ACHN (cell line): ENCODE measurements at regions not wholly inside any gene's neighbourhood (a gene's known extent, or its start where the extent isn't known, plus 50 kb on each side); places are given as distances from the start of the nearest gene placed in this dataset.
"Not testable (repeated sequence)": the region's sequence is repeated elsewhere in the genome, so short reads cannot be mapped to it uniquely, and the experiment has no call there.

Source experiments
- DNase-seq: peaks from one replicate; pipeline ENCODE4 v3.0.0-alpha.2; 2015
- in situ Hi-C: cut with HindIII; loops from 2 replicates; pipeline ENCODE4 v1.10.0; 2017; ENCODE audit warnings: low sequenced_read_pairs, low pct_ligation_motif_present, low pct_unique_long_range_greater_than_20kb

DNA sequence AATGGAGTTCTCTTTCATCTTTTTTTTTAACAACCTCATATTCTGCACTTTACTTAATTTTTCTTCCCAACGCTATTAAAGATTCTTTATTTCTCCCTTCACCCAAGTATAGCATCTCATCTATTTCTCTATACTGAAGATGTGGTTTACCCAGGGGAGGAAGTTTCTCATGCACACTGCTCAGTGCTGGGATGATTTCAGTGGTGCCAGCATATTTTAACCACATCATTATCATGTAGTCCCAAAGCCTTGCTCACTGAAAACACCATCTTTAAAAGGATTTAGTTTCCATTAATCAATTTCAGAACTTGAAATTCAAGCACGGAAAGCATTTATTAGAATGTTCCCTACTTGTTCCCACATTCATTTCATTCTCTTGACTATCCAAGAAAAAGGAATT, 725.7 kb downstream of the USP25 start:
- in situ Hi-C loops: no loop called here
- DNase-seq: no peak

DNA sequence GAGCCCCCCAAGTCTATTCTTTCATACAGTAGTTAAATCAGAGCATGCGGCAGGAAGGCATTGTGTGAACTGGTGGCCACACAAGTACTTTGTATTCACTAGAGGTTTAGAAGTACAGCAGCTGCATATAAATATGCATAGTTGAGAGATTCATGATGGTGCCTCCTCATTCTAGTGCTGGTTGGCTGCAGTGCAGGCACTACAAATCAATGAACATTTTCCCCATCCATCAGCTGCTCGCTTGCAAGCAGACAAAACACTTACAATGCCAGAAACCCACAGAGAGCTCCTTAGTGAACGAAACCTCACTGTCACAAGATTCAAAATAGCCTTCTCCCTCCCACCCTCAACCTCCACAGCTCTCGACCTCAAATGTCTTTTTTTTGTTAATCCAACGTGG, 726.2 kb downstream of the USP25 start:
- DNase-seq: no peak
- in situ Hi-C loops: no loop called here

DNA sequence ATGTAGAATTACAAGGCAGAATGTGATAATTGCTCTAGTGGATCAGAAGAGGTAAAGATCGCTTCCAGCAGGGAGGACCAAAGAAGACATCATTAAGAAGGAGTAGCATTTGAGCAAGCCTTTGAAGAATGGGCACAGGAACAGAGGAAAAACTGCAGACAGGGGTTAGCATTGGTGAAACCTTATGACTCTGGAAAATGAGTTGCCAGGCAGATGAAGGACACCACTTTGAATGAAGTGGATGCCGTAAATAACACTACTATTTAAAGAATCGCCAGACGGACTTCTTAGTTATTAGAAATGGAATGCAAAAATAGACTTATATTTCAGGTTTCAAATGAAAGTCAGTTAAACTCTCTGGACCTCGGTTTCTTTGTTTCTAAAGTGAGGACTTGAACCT, 727.7 kb downstream of the USP25 start:
- no peak for DNase-seq
- in situ Hi-C loops: no loop called here

DNA sequence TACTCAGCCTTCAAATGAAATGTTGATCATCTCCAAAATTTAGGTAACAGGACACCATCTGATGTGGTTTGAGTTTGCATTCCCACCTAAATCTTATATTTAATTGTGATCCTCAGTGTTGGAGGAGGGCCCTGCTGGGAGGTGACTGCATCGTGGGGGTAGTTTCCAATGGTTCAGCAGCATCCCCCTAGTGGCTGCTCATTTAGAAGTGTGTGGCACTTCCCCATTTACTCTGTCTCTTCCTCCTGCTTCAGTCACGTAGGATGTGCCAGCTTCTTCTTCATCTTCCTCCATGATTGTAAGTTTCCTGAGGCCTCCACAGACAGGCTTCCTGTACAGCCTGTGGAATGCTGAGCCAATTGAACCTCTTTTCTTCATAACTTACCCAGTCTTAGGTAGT, 731.2 kb downstream of the USP25 start:
- in situ Hi-C loops: no loop called here
- no peak for DNase-seq

DNA sequence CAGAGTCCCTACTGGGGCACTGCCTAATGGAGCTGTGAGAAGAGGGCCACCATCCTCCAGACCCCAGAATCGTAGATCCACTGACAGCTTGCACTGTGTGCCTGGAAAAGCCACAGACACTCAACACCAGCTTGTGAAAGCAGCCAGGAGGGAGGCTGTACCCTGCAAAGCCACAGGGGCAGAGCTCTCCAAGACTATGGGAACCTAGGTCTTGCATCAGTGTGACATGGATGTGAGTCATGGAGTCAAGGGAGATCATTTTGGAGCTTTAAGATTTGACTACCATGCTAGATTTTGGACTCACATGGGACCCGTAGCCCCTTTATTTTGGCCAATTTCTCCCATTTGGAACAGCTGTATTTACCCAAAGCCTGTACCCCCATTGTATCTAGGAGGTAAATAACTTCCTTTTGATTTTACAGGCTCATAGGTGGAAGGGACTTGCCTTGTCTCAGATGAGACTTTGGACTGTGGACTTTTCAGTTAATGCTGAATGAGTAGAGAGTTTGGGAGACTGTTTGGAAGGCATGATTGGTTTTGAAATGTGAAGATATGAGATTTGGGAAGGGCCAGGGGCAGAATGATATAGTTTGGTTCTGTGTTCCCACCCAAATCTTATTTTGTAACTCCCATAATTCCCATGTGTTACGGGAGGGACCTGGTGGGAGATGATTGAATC, 734.6 kb downstream of the USP25 start:
- DNase-seq, in situ Hi-C loops: not testable (repeated sequence)

DNA sequence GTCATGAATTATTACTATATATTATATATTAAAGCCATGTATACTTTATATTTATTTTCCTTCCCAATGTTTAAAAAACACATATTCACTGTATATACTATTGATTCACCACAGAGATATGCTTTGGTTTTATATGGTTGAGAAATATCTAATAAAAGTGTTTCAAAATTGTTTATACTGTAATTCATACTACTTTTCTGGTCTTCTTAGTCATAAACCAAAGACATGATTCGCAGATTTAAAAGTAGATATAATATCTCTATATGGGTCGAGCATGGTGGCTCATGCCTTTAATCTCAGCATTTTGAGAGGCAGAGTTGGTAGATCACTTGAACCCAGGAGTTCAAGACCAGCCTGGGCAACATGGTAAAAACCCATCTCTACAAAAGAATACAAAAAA, 738.4 kb downstream of the USP25 start:
- DNase-seq: no peak
- in situ Hi-C loops: no loop called here

DNA sequence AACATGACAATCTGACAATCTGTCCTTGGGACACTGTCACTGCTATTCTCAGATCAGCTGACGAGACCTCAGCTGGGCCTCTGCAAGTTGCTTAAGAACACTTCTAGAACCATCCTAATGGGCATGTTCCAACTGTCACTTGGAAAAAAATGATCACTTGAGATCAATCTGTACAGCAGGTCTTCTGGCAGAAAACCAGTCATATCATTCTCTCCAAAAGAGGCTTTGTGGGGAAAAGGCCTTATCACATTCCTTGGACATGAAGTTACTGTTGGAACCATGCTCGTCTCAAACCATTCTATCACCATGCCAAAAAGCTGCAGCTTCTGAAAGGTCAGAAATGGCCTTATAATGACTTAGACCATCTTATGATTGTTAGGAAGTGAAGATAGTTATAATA, 744.2 kb downstream of the USP25 start:
- DNase-seq: no peak
- in situ Hi-C loops: no loop called here

DNA sequence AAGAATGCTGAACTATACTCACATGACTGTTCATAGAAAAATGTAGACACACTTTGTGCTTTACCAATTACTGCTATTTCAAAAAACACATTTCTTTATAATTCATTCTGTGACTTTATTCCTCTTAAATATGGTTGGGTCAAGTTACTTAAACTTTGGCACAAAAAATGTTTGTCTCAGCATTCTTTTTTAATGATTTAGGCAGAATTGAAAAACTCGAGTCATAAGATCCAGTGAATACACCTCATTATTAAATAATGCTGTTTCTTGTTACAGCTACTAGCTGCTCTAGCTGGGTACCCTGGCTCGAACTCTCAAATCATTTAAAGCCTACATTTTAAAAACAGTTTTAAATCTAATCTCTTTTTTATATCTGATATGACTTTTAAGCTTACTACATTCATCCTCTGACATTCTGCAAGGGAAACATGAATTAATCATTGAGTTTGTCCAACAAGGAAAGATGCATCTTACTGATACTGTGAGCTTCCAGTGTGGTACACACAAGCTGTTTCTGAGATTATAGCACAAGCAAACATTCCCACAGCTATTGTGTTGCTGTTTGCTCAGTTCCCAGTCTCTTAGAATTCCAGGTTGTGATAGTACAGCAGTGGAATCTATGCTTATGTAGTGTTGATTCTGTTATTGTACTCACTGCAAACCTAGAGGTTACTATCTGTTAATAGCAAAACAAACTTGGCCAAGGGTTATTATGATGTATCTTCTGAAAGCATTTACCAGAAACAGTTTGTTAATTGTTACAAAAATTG, 746.5 kb downstream of the USP25 start:
- in situ Hi-C loops: no loop called here
- DNase-seq: no peak

DNA sequence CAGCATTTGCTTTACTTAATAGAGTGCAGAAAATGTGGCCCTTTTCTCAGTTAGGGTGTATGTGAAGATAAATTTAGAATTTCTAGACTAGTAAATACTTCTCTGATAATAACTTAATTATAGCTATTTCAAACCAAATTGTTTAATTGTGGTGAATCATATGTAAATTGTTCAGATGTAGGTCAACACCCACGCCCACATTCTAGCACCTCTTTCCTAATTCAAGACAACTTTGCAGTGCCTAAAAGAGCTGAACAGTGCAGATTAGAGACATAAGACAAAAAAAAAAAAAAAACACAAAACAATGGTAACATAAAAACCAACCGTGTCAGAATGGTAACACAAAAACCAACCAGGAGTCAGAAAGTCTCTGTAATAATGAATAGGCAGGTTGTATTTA, 758.3 kb downstream of the USP25 start:
- no peak for DNase-seq
- in situ Hi-C loops: no loop called here

DNA sequence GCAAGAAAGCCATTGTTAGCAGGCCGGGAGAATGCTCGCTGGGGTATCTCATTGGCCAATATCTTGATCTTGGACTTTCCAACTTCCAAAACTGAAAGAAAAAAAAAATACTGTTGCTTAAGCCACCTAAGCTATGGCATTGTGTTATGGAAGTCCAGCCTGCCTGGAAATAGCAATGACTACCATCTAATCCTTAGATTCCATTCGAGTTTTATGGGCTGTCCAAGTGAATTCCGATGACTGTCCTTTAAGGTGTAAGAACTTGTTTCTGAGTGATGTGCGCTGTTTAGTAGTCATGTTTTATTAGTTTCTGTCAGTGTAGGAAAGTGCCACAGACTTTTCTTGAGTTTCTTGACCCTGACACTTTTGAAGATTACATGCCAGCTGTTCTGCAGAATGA, 762.6 kb downstream of the USP25 start:
- in situ Hi-C loops: no loop called here
- DNase-seq: no peak

DNA sequence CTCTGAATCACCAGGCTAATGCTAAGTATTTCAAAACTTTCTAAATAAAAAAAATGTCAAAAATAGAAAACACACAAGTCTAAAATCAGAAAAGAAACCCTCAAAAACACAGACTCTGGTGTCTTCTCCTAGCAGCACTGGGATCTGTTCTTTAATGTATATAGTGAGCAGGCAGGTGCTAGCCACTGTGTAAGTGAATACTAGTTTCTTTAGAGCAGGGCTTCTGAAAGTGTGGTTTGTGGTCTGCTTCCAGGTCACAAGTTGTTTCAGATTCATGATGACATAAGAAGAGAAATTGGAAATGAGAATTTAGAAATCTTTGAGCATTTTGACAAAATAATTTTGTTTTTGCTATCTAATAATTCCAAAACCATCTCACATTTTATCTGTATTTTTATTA, 763.1 kb downstream of the USP25 start:
- DNase-seq: no peak
- in situ Hi-C loops: no loop called here

DNA sequence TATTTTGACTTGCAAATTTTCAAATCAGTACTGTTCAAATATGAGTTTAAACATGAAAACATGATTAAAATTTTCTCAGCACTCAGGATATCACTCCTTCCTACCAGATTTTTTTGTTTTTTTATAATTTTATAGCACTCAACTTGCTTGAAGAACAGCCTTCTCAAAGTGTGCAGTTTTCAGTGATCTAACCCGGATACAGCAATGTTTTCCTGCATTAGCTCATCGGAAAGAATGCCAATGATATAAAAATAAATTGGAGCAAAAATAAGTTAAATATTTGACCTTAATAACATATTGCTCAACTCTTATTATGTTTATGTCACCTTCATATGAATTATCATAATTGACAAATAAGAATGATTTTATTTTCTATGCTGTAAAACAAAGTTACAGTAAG, 766.8 kb downstream of the USP25 start:
- in situ Hi-C loops: no loop called here
- no peak for DNase-seq

DNA sequence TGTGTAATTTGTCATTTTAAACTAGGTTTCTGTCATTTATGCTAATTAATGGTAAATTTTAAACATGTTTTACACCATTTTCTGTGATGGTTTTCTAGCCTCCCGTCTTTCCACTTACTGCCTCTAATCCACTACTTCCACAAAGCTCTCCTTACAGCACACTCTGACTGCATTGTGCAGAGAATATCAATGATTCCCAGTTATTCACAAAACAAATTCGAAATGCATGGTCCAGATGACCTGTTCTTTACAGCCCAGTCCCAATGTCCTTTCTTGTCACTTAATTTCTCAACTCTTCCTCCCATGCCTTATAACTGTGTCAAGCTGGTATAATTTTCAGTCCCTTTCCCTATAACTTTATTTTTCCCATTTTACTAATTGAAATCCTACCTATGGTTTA, 770.5 kb downstream of the USP25 start:
- in situ Hi-C loops: no loop called here
- DNase-seq: no peak

DNA sequence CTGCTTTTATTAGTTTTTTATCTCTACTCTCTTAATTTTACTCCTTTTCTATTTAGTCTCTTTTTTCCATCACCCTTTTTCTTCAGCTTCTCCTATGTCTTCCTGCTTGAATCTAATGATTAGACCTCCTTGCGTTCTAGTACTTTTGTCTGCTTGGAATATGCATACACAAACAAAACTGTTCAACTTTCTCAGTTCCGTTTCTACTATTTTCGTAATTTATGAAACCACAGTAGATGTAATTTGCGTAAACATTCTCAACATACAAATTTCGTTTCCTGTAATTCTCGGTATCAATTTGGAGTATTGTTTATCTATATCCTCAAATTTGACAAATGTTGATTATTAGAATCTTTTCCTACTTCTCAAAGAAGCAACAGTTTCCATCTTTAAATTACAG, 772.5 kb downstream of the USP25 start:
- in situ Hi-C loops: no loop called here
- no peak for DNase-seq

DNA sequence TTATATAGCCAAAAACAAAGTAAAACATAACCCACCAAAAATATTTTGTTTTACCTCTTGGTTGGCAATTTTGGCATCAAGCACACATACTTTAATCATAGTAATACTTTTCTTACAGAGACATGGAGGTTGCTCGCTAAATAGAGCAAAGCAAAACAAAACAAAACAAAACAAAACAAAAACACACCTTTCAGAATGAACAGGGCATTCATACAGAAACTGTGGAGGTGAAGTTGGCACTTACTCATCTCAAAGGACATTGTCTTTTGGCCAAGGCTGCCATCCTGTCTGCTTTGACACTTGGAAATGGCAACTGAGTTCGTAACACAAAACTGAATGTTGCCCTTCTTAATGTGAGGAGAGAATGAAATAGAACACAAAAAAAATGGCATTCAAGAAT, 773.1 kb downstream of the USP25 start:
- DNase-seq: no peak
- in situ Hi-C loops: no loop called here

DNA sequence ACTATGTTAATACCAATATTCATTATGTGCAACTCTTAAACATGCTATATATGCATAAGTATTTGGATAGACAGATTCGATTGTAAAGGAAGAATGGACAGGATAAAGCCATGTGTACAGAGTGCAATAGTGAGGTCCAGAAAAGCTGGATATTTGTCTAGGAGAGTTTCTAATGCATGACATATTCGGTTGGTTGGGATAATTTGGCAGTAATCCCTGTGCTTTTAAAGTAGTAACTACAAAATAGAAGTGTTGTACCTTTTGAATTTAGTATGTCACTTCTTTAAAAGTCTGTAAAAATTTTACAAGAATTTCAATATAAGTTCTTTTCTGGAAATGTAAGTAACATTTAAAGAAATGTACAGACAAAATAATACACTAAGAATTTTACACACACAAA, 774.5 kb downstream of the USP25 start:
- in situ Hi-C loops: no loop called here
- DNase-seq: no peak

DNA sequence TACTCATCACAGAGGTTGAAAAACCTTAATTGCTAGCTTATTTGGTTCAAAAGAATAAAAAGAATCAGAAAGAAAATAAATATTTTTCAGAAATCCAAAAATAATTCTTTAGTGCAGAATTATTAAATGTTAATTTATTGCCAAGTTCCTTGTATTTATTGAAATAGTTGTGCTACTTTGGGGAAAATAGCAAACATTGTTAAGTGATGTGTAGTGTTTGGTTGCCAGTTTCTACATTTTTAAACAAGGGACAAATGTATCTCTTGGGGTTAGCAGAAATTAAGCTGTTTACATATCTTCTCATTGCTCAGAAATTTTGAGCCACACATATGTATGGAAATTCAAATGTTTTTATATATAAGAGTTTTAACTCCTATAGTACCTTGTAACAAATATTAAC, 775.0 kb downstream of the USP25 start:
- in situ Hi-C loops: no loop called here
- DNase-seq: no peak

DNA sequence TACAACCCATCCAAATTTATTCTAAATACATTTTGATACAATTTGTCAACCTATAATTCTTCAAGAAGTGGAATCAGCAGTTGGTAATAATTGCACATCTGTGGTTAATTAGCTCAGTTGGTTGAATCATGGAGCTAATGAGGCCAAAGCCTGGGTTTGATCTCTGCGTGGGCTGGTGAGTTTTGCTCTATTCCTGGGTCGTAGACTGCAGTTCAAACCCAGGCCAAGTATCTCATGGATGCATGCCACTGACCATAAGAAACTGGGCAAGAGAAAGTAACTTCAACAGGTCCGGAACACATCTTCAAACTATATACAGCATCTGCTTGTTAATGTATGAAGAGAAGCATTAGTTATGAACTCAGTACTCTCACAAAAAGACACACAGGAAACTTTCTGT, 779.7 kb downstream of the USP25 start:
- in situ Hi-C loops: no loop called here
- no peak for DNase-seq

DNA sequence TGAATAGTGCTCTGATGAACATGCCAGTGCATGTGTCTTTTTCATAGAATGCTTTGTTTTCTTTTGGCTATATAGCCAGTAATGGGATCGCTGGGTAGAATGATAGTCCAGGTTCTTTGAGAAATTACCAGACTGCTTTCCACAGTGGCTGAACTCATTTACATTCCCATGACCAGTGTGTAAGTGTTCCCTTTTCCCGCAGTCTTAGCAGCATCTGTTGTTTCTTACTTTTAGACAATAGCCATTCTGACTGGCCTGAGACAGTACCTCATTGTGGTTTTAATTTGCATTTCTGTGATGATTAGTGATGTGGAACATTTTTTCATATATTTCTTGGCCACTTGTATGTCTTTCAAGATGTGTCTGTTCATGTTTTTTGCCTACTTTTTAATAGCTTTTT, 784.5 kb downstream of the USP25 start:
- DNase-seq: no peak
- in situ Hi-C loops: no loop called here

DNA sequence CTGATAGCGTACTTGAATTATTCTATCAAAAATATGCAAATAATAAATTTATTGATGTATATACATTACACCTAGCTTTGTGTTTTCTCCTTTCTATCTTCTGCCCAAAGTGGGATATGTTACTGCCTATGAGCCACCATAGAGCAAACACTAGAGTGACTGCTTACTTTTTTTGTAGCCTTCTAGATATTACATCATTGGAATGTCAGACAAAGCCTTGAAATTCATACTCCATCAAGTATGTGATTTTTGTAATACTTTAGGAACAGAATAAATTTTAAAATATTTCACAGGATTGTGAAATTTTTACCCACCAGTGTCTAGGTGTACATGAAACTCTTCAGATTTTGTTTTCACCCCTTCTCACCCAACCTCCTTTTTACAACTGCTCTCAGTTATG, 787.6 kb downstream of the USP25 start:
- no peak for DNase-seq
- in situ Hi-C loops: no loop called here
